OCI-LY1 (cell line): ENCODE measurements at regions not wholly inside any gene's neighbourhood (a gene's known extent, or its start where the extent isn't known, plus 50 kb on each side); places are given as distances from the start of the nearest gene placed in this dataset.

ENCODE experiments used
- CTCF ChIP-seq: fragments of 200-600 bp; sonication (generic), shearing (Covaris generic); IDR thresholded peaks from 2 replicates; pipeline ENCODE4 v1.5.1; 2017; ENCODE audit warnings: mild to moderate bottlenecking, antibody characterized with exemption, low read length, moderate library complexity, mixed read lengths
- EZH2 ChIP-seq: fragments of 200-600 bp; sonication (generic), shearing (Covaris generic); IDR thresholded peaks from 2 replicates; pipeline ENCODE4 v1.8.0; 2017; ENCODE audit warnings: borderline replicate concordance, mixed run types, mild to moderate bottlenecking, antibody characterized with exemption, low read length, moderate library complexity, mixed read lengths

GRCh38 chr1:57927003-57927402, 503.1 kb upstream of the DAB1 start:
- TF ChIP-seq CTCF (no peak), EZH2 (no peak)
